GM06990 (cell line): ENCODE measurements at regions not wholly inside any gene's neighbourhood (a gene's known extent, or its start where the extent isn't known, plus 50 kb on each side); places are given as distances from the start of the nearest gene placed in this dataset.

Experiments used
- DNase-seq: peaks from one replicate; pipeline ENCODE4 v3.0.0-alpha.2; 2011; ENCODE audit not compliant: insufficient read length; ENCODE audit errors: extremely low read depth
- H3K27me3 ChIP-seq: replicated peaks from 2 replicates; pipeline ENCODE4 v1.6.0; 2011; ENCODE audit warnings: low read length; ENCODE audit not compliant: control insufficient read depth, insufficient read depth
- H3K36me3 ChIP-seq: 2 replicates; pipeline ENCODE4 v1.5.1; 2011; ENCODE audit warnings: low read length; ENCODE audit not compliant: control insufficient read depth, insufficient read depth
- H3K4me3 ChIP-seq: replicated peaks from 2 replicates; pipeline ENCODE4 v1.5.1; 2011; ENCODE audit warnings: low read depth, mild to moderate bottlenecking, control low read depth, low read length
- CTCF ChIP-seq: IDR thresholded peaks from 2 replicates; pipeline ENCODE4 v1.5.1; 2011; ENCODE audit warnings: low read length, control low read depth, mild to moderate bottlenecking, inconsistent platforms; ENCODE audit not compliant: insufficient read depth, poor library complexity, severe bottlenecking

- no peaks in the 10 kb centered on the region for H3K36me3 ChIP-seq
- peaks cover 4% of the 10 kb centered on the region; the same call in 1 of the 2 replicates for H3K27me3 ChIP-seq
- no peak overlapping the region for H3K4me3 ChIP-seq
- no peak for TF ChIP-seq CTCF
- DNase-seq: no peak
Observed at GRCh38 chr6:2477250-2477649, 231.8 kb upstream of the GMDS start.

GRCh38 chr6:2476376-2476775 is 231.0 kb upstream of the GMDS start:
- Histone ChIP-seq H3K36me3 (no peaks in the 10 kb centered on the region), H3K4me3 (no peak overlapping the region), H3K27me3 (peaks cover 4% of the 10 kb centered on the region; the same call in 1 of the 2 replicates)
- no peak for TF ChIP-seq CTCF
- no peak for DNase-seq

GRCh38 chr6:2471472-2471871 is 226.1 kb upstream of the GMDS start:
- DNase-seq: no peak
- Histone ChIP-seq H3K4me3 (no peak overlapping the region), H3K36me3 (no peaks in the 10 kb centered on the region), H3K27me3 (peaks cover 4% of the 10 kb centered on the region)
- TF ChIP-seq CTCF: no peak

GRCh38 chr6:2469428-2469827 is 224.0 kb upstream of the GMDS start:
- Histone ChIP-seq H3K27me3 (peaks cover 4% of the 10 kb centered on the region), H3K4me3 (no peak overlapping the region), H3K36me3 (no peaks in the 10 kb centered on the region)
- DNase-seq: no peak
- TF ChIP-seq CTCF: no peak

GRCh38 chr6:2468601-2468955 is 223.2 kb upstream of the GMDS start:
- peaks cover 4% of the 10 kb centered on the region for H3K27me3 ChIP-seq
- no peaks in the 10 kb centered on the region for H3K36me3 ChIP-seq
- no peak for DNase-seq
- no peak overlapping the region for H3K4me3 ChIP-seq
- TF ChIP-seq CTCF: no peak

GRCh38 chr6:2467929-2468600 is 222.7 kb upstream of the GMDS start:
- peaks cover 4% of the 10 kb centered on the region for H3K27me3 ChIP-seq
- DNase-seq: no peak
- TF ChIP-seq CTCF: no peak
- H3K4me3 ChIP-seq: no peak overlapping the region
- no peaks in the 10 kb centered on the region for H3K36me3 ChIP-seq
